ENCODE measurements at regions not wholly inside any gene's neighbourhood (a gene's known extent, or its start where the extent isn't known, plus 50 kb on each side); places are given as distances from the start of the nearest gene placed in this dataset.

DNA sequence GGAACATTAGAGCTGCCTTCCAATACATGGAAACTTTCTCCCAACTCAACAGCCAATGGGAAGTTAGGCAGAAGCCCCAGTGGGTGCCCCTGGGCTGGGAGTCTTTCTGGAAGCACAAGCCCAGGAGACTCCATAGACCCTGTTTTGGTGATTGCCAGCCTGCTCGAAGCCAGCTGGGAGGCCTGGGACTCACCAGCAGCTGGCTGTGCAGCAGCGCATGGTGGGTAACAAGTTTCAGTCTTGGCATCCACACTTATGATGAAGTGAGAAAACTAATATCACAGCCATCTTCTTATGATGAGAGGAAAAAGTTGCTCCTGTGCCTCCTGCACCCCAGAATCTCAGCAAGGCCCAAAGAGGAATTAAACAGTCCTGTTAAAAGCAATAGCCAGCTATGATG is 522.5 kb upstream of the CDH5 start:
- DNase-seq (no peak), ATAC-seq (no peak)
- Mint-ChIP-seq H3K27ac (no peak overlapping the region), H3K27me3 (ENCODE audit: low read depth) (no peaks in the 10 kb centered on the region), H3K4me1 (ENCODE audit: low read depth) (no peaks in the 10 kb centered on the region), H3K36me3 (ENCODE audit: low read depth) (no peaks in the 10 kb centered on the region), H3K4me3 (no peak overlapping the region), H3K9me3 (ENCODE audit: insufficient read depth) (no peaks in the 10 kb centered on the region)
- POLR2A ChIA-PET: no interaction called here
- CTCF ChIA-PET: no interaction called here

DNA sequence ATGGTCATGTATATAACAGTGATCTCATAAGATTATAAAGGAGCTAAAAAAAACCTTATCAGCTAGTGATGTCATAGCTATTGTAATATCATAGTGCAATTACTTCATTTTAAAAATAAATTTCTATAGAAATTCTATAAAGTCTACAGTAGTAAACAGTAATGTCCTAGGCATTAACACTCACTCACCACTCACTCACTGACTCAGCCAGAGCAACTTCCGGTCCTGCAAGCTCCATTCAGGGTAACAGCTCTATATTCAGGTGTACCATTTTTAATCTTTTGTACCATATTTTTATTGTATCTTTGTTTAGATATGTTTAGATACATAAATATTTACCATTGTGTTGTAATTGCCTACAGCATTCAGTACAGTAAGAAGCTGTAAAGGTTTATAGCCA is 524.4 kb upstream of the CDH5 start:
- ATAC-seq: no peak
- Mint-ChIP-seq H3K4me1 (ENCODE audit: low read depth) (no peaks in the 10 kb centered on the region), H3K36me3 (ENCODE audit: low read depth) (no peaks in the 10 kb centered on the region), H3K9me3 (ENCODE audit: insufficient read depth) (no peaks in the 10 kb centered on the region), H3K27me3 (ENCODE audit: low read depth) (no peaks in the 10 kb centered on the region), H3K27ac (no peak overlapping the region), H3K4me3 (no peak overlapping the region)
- CTCF ChIA-PET: no interaction called here
- DNase-seq: no peak
- POLR2A ChIA-PET: no interaction called here

DNA sequence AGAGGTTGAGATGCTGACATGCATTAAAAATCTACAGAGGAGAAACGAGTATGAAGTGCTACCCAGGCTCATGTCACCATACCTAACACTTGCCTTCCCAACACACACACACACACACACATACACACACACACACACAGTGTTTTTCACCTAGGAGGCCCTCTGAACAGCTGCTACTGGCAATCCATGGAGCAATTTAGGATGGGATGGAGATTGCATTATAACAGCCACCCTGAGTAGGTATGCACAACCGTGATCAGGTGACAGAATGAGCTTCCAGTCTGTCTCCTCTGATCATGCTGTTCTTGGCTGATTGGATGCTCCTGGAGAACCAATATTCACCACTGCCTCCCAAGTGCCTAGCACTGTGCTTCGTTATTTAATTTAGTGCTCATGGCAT is 528.5 kb upstream of the CDH5 start:
- Mint-ChIP-seq H3K27ac (no peak overlapping the region), H3K4me1 (ENCODE audit: low read depth) (no peaks in the 10 kb centered on the region), H3K9me3 (ENCODE audit: insufficient read depth) (no peaks in the 10 kb centered on the region), H3K4me3 (no peak overlapping the region), H3K36me3 (ENCODE audit: low read depth) (no peaks in the 10 kb centered on the region), H3K27me3 (ENCODE audit: low read depth) (no peaks in the 10 kb centered on the region)
- no peak for DNase-seq
- no peak for ATAC-seq
- ChIA-PET CTCF (no interaction called here), POLR2A (no interaction called here)

DNA sequence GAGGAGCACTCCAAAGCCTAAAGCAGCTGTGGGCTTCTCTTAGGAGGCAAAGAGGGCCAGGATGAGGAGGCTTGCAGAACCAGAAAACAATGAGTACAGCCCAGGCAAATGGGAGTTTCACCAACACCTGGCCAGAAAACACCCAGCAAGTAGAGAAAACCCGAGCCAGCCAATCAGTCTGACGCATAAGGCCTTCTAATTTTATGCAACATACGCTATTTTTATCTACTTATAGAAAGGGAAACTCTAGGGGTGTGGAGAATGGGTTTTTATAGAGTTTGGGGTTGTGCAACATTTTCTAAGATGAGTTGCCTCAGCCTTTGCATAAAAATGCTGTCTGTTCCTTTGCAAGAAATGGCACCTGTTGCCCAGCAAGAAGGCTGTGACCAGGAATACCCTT is 529.0 kb upstream of the CDH5 start:
- H3K36me3 Mint-ChIP-seq (ENCODE audit: low read depth): no peaks in the 10 kb centered on the region
- no peaks in the 10 kb centered on the region for H3K27me3 Mint-ChIP-seq (ENCODE audit: low read depth)
- DNase-seq (no peak), ATAC-seq (no peak)
- ChIA-PET CTCF (interaction anchor here (0.7 kb wide), 1 partner anchor 27 kb away, joined by 3 read pairs; no protein-coding TSS in a partner anchor), POLR2A (no interaction called here)
- no peak overlapping the region for H3K4me3 Mint-ChIP-seq
- H3K27ac Mint-ChIP-seq: no peak overlapping the region
- H3K9me3 Mint-ChIP-seq (ENCODE audit: insufficient read depth): no peaks in the 10 kb centered on the region
- no peaks in the 10 kb centered on the region for H3K4me1 Mint-ChIP-seq (ENCODE audit: low read depth)

DNA sequence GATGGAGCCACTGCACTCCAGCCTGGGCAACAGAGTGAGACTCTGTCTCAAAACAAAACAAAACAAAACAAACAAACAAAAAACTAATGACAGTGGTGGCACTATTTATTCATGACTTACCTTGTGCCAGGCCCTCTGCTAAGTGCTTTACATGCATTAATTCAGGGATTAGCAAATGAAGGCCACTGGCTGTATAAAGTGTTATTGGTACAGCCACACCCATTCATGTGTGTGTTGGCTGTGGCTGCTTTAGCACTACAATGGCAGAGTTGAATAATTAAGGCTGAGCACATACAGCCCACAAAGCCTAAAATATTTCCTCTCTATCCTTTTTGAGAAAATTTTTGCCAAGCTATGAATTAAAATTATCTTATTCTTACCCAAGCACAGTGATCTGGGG is 531.8 kb upstream of the CDH5 start:
- Mint-ChIP-seq H3K27me3 (ENCODE audit: low read depth) (no peaks in the 10 kb centered on the region), H3K27ac (no peak overlapping the region), H3K4me3 (no peak overlapping the region), H3K4me1 (ENCODE audit: low read depth) (no peaks in the 10 kb centered on the region), H3K36me3 (ENCODE audit: low read depth) (no peaks in the 10 kb centered on the region), H3K9me3 (ENCODE audit: insufficient read depth) (no peaks in the 10 kb centered on the region)
- DNase-seq (no peak), ATAC-seq (no peak)
- CTCF ChIA-PET: no interaction called here
- POLR2A ChIA-PET: no interaction called here

DNA sequence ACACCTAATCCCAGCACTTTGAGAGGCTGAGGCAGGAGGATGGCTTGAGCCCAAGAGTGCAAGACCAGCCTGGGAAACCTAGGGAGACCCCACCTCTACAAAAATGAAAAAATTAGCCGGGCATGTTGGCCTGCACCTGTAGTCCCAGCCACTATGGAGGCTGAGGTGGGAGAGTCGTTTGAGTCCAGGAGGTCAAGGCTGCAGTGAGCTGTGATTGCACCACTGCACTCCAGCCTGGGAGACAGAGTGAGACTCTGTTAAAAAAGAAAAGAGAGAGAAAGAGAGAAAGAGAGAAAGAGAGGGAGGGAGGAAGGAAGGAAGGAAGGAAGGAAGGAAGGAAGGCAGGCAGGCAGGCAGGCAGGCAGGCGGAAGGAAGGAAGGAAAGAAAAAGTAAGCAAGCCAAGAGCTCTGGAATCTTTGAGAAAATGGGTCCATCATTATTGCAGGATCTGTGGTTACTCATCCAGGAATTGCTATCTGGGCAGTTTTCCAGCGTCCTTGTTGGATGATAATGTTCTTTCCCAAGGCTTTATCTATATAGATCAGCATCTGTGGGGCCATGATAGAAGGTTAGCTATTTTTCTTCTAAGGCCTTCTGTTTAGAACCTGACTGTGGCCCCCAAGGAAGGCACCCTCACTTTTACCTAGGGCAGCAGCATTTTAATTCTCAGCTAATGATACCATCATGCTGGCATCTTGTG is 533.2 kb upstream of the CDH5 start:
- Mint-ChIP-seq H3K9me3 (ENCODE audit: insufficient read depth) (no peaks in the 10 kb centered on the region), H3K27me3 (ENCODE audit: low read depth) (no peaks in the 10 kb centered on the region), H3K4me1 (ENCODE audit: low read depth) (no peaks in the 10 kb centered on the region), H3K4me3 (no peak overlapping the region), H3K36me3 (ENCODE audit: low read depth) (no peaks in the 10 kb centered on the region), H3K27ac (no peak overlapping the region)
- ChIA-PET CTCF (no interaction called here), POLR2A (no interaction called here)
- ATAC-seq (no peak), DNase-seq (no peak)

DNA sequence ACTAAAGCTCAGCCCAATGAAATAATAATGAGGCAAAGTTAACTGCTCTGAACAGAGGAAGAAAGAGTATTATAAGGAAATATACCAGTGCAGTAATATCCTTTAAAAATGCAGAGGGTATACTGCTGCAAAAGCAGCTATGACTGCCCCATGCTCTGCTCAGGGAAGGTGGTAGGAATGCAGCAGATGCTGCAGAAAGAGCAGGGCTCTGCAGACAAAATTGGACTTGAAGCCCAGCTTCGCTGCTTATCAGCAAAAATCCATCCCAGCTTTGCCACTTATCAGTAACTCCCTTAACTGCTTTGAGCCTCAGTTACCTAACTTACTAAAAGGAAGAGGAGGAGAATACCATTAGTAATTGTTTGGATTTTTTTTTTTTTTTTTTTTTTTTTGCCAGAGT is 533.8 kb upstream of the CDH5 start:
- ATAC-seq (no peak), DNase-seq (no peak)
- Mint-ChIP-seq H3K27me3 (ENCODE audit: low read depth) (no peaks in the 10 kb centered on the region), H3K4me1 (ENCODE audit: low read depth) (no peaks in the 10 kb centered on the region), H3K36me3 (ENCODE audit: low read depth) (no peaks in the 10 kb centered on the region), H3K4me3 (no peak overlapping the region), H3K27ac (no peak overlapping the region), H3K9me3 (ENCODE audit: insufficient read depth) (no peaks in the 10 kb centered on the region)
- ChIA-PET CTCF (no interaction called here), POLR2A (no interaction called here)

DNA sequence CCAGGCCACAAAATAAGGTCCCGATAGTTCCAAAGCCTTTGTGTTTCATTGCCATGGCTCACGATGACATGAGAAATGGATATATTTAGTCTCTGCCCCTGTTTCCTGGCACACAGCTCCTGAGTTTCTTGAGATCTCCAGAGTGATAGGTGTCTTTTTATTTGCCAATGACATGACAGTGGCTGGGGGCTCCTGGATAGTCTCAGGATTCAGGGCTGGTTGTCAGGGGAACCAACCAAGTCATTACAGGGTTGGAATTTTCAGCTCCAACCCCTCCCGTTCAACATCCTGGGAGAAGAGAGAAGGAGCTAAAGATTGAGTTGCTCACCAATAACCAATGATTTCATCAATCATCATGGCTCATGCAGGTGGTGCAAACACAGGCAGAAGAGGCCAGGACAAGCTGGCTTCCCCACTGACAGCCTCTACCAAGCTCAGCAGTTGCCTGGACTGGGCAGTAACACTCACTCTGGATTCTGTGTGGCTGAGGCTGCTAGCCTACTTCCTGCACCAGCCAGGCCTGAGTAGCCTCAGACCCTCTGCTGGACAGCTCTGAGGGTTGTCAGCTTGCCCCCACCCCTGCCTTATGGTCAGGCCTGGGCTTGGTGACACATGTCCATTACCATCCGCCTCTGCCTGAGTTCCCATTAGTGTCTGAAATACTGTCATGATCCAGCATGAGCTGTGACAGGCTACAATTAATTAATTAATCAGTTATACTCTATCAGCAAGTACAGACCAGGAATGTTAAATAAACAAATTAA is 534.4 kb upstream of the CDH5 start:
- no peak for DNase-seq
- no peaks in the 10 kb centered on the region for H3K9me3 Mint-ChIP-seq (ENCODE audit: insufficient read depth)
- no peaks in the 10 kb centered on the region for H3K27me3 Mint-ChIP-seq (ENCODE audit: low read depth)
- no peak for ATAC-seq
- no peak overlapping the region for H3K4me3 Mint-ChIP-seq
- no peak overlapping the region for H3K27ac Mint-ChIP-seq
- H3K4me1 Mint-ChIP-seq (ENCODE audit: low read depth): no peaks in the 10 kb centered on the region
- ChIA-PET POLR2A (no interaction called here), CTCF (no interaction called here)
- no peaks in the 10 kb centered on the region for H3K36me3 Mint-ChIP-seq (ENCODE audit: low read depth)

DNA sequence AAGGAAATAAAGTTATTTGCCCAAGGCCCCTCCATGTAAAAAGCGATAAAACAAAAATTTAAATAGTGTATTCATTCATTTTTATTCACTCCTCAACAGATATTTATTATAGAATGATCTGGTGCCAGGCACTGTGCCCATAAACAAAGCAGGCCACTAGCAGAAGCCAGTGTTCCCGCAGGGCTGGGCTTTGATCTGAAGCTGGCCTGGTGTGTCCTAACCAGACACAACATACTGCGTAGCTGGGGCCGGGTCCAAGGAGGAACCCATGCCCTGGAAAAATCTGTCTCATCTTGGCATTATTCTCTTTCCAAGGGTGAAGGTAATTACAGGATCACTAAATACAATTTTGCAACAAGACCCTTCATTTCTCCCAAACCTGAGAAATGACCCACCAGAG is 537.4 kb upstream of the CDH5 start:
- Mint-ChIP-seq H3K27me3 (ENCODE audit: low read depth) (no peaks in the 10 kb centered on the region), H3K36me3 (ENCODE audit: low read depth) (no peaks in the 10 kb centered on the region), H3K4me3 (no peak overlapping the region), H3K27ac (no peak overlapping the region), H3K9me3 (ENCODE audit: insufficient read depth) (no peaks in the 10 kb centered on the region), H3K4me1 (ENCODE audit: low read depth) (no peaks in the 10 kb centered on the region)
- ChIA-PET POLR2A (no interaction called here), CTCF (no interaction called here)
- ATAC-seq (no peak), DNase-seq (no peak)

DNA sequence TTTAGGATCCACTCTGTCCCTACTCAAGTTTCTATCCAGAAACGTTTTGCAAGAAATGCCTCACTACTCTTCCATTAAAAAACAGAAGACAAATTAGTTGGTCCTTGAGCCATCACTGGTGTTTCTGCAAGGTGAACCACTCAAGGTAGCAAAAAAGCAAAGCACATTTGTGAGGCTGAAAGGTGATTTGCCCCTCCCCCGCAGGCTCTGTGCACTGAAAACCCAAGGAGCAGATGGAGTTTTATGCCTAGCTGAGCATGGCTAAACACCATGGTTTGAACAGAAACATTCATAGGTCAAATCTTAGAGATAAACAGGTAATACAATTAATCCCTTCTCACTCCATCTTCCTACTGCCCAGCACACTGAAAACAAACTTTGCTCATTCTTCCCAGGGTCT is 538.2 kb upstream of the CDH5 start:
- H3K27me3 Mint-ChIP-seq (ENCODE audit: low read depth): no peaks in the 10 kb centered on the region
- no peaks in the 10 kb centered on the region for H3K9me3 Mint-ChIP-seq (ENCODE audit: insufficient read depth)
- ATAC-seq (no peak), DNase-seq (no peak)
- POLR2A ChIA-PET: no interaction called here
- no peaks in the 10 kb centered on the region for H3K4me1 Mint-ChIP-seq (ENCODE audit: low read depth)
- CTCF ChIA-PET: no interaction called here
- H3K36me3 Mint-ChIP-seq (ENCODE audit: low read depth): no peaks in the 10 kb centered on the region
- H3K4me3 Mint-ChIP-seq: no peak overlapping the region
- no peak overlapping the region for H3K27ac Mint-ChIP-seq

DNA sequence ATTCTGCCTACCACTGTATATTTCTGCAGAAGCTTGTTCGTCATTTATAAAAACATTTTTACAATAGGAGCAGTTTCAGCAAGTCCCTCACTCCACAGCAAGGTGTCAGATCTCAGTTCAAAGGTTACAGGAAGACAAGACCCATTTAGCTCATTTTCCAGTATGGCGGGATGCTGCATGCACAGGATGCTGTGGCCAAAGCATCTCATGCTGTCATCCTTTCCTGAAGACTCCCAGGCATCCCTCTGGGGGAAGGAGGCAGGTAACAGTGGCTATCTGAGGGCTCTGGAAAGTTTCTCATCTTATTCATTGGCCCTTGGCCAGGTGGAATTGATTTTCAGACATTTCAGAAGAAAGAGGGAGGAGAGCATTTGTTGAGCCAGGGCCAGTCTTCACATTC is 539.3 kb upstream of the CDH5 start:
- Mint-ChIP-seq H3K27ac (no peak overlapping the region), H3K4me1 (ENCODE audit: low read depth) (no peaks in the 10 kb centered on the region), H3K36me3 (ENCODE audit: low read depth) (no peaks in the 10 kb centered on the region), H3K27me3 (ENCODE audit: low read depth) (no peaks in the 10 kb centered on the region), H3K9me3 (ENCODE audit: insufficient read depth) (no peaks in the 10 kb centered on the region), H3K4me3 (no peak overlapping the region)
- ATAC-seq: no peak
- no peak for DNase-seq
- CTCF ChIA-PET: no interaction called here
- POLR2A ChIA-PET: no interaction called here

DNA sequence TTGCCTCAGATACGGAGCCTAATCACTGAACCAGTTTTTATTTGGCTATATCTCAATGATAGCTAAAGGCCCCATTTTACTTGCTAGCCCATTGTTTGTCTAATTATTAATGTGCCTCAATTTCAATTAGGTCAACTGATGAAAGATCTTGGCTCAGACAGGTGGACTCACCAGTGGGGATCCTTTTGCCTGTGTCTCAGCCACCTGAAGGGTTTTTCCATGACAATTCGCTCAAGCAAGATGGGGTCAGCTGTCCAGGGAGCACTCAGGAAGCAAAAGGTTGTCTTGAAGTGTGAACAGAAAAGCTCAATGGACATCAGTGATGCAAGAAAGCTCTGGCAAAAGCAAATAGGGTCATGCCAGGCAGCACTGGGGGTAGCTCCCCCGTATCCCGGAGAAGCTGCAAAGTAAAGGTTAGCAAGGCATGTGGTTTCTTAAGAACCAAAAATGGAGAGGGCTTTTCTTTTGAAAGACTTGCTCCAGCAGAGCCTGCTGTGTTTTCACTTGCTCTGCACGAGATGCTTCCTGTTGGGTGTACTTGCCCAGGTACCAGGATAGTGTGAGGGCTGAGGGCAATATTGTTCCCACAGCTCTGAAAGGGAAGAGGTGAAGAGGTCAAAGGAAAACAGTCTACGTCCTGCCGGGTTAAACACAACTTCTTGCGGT is 541.2 kb upstream of the CDH5 start:
- Mint-ChIP-seq H3K4me1 (ENCODE audit: low read depth) (no peaks in the 10 kb centered on the region), H3K27ac (no peak overlapping the region), H3K36me3 (ENCODE audit: low read depth) (no peaks in the 10 kb centered on the region), H3K4me3 (no peak overlapping the region), H3K9me3 (ENCODE audit: insufficient read depth) (no peaks in the 10 kb centered on the region), H3K27me3 (ENCODE audit: low read depth) (no peaks in the 10 kb centered on the region)
- DNase-seq: no peak
- ATAC-seq: no peak
- ChIA-PET CTCF (no interaction called here), POLR2A (no interaction called here)

Data from activated CD8-positive, alpha-beta T cell treated with anti-CD3 and anti-CD28 coated beads, Interleukin-2, amount 10 ng/mL, durations not matched to agents 7 days and 5 days (primary cell).